CD4-positive, alpha-beta T cell treated with Interleukin-10 for 1 hour (primary cell): ENCODE measurements at regions not wholly inside any gene's neighbourhood (a gene's known extent, or its start where the extent isn't known, plus 50 kb on each side); places are given as distances from the start of the nearest gene placed in this dataset.
"Not testable (repeated sequence)": the region's sequence is repeated elsewhere in the genome, so short reads cannot be mapped to it uniquely, and the experiment has no call there.

ENCODE experiments used
- DNase-seq: peaks from one replicate; pipeline ENCODE4 v3.0.0-alpha.2; 2020

DNA sequence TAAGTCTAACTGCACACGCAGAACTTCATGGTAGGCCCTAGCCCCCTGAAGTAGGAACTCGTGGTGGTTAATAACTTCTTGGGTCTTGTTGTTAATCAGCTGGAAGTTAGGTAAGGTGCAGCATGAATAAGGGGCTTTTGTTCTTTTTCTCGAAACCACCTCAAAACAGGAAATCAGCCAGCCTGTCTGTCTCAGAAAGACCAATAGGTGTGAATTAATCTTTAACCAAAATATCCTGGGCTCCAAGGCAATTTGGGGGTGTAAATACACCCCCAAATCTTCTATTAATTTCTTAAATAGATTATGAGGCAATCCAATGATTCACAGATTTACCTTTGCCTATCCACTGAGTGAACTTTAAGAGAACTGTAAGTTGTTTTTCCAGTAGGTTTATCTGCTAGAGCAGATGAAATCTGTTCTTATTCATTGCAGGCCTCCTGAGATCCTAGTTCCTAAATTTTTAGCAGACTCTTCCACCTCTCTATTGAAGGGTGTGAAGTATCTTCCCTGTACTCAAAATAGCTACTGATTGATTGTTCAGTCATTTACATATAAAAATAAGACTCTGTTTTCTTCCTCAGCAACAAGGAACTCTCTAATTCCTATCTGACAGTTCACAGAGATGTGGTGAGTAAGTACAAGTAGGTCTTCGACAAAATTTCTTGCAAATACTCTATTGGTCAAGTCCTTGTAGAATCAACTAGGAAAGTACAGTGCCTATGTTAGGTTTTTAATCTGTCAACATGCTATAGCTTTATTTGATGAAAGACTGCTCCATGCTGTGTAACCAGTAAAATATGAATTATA is 427.1 kb upstream of the NOX3 start:
- peak; percentile 6 for DNase-seq

DNA sequence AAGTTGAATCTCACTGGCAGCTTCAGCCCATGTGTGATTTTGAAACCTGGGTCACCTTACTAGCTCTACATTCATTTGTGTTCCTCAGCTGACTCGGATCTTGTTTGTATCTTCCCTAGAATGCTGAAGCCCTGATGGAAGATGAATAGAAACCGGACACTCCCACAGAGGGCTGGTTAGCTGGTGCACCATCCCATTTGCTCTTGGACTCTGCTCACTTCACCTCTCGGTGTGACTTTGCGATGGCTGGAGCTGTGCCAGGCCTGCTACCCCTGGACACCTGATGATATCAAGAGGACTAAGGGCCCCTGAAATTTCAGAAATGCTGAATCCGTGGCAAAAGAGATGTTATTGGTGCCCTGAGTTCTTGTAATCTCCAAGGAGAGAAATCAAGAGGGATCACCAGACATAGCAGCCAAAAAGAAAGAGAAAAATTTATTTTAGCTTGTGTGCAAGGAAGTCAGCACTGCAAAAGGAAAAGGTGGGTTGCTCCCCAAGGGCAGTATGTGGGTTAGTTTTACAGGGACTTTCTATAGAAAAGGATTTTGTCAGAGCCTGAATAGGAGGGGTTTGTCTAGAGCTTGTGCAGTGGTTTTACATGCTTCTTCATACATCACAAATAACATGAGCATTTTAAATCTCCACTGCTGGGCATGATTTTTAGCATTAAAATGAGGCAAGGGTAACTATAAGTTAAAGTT is 426.3 kb upstream of the NOX3 start:
- no peak for DNase-seq

DNA sequence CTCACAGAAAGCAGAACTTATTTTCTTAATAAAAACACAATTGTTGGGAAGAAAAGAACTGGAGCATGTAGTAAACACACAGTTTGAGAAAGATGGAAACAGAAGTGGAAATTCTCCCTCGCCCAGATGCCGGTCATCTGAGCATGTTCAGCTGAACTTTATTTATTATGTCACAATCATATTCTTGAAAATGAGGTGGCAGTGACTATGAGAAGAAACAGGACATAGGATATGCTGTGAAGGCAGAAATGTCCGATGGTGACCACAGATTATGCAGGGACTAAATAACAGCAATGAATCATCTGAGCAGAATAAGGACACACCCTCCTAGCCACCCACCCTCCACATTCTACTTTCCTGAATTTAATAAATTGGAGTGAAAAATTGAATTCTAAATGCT is 425.3 kb upstream of the NOX3 start:
- no peak for DNase-seq

DNA sequence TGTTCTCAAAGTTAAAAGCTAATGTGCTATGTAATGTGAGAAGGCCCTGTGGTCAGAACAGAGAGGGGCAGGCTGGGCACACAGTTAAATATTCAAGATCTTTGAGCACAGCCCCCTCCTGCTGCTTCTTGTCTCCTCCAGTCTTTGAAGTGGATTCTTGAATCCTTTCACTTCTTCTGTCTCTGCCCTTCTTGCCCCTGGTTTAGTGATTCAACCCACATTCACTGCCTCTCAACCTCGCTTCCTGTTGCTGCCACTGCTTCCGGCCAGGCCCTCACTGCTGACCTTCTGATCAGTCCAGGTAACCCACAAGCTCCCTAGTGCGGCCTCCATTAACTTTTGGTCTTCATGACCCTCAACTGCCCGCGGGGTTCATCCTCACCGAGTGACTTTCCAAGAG is 417.3 kb upstream of the NOX3 start:
- DNase-seq = no peak

DNA sequence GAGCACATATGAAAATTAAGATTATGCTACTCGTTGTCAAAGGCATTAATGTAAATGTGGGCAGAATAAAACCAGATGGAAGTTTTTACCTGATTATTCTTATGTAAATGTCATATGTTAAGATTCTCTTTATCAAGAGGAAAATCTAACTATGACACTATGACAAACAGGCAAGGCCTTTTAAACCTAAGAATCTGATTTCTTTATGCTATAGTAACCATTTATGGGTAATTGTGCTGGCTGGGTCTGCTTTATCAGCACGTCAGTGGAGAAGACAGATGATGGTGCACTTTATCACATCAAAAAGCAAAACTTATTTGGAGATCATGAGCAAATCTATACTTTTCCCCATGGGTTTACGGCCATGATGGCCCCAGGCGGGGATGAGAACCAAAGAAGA is 412.0 kb upstream of the NOX3 start:
- DNase-seq = no peak

DNA sequence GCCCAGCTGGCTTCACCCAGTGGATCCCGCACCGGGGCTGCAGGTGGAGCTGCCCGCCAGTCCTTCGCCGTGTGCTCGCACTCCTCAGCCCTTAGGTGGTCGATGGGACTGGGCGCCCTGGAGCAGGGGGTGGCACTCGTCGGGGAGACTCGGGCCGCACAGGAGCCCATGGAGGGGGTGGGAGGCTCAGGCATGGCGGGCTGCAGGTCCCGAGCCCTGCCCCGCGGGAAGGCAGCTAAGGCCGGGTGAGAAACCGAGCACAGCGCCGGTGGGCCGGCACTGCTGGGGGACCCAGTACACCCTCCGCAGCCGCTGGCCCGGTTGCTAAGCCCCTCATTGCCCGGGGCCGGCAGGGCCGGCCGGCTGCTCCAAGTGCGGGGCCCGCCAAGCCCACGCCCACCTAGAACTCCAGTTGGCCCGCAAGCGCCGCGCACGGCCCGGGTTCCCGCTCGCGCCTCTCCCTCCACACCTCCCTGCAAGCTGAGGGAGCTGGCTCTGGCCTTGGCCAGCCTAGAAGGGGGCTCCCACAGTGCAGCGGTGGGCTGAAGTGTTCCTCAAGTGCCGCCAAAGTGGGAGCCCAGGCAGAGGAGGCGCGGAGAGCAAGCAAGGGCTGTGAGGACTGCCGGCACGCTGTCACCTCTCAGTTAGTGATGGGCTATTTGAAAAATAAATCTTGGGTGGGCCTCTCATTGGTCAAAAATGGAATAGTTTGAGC is 411.2 kb upstream of the NOX3 start:
- DNase-seq = not testable (repeated sequence)

DNA sequence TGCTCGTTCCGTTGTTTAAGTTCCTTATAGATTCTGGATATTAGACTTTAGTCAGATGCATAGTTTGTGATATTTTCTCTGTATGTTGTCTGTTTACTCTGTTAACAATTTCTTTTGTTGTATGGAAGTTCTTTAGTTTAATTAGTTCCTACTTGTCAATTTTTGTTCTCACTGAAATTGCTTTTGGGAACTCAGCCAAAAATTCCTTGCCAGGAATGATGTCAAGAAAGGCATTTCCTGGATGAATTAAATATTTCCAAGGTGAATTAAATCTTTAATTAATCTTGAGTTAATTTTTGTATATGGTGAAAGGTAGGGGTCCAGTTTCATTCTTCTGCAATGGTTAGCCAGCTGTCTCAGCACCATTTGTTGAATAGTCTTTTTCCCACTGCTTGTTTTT is 406.2 kb upstream of the NOX3 start:
- DNase-seq = no peak

DNA sequence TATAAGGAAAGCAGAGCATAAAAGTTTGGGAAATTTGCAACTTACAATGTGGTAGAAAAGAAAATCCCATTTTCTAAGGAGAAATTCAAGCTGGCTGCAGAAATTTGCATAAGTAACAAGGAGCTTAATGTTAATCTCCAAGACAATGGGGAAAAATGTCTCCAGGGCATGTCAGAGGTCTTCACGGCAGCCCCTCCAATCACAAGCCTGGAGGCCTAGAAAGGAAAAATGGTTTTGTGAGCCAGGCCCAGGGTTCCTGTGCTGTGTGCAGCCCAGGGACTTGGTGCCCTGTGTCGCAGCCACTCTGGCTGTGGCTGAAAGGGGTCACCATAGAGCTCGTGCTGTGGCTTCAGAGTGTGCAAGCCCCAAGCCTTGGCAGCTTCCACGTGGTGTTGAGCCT is 403.3 kb upstream of the NOX3 start:
- not testable (repeated sequence) for DNase-seq

DNA sequence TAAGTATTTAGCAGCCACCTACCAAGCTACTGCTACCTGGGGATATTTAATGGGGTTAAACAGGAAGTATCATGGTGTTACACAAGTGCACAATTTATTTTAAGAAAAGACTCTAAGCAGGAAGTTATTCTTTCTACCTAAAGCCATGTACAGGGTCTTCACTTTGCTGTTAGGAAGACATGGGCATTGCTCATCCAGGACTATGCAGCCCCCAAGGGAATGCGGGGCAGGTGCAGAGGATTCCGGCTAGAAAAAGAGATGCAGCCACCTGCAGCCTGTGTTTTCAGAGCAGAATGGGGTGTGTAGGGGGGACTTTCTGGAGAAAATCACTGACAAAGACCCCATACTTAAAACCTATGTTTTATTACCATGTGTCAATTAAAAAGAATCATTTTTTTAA is 399.1 kb upstream of the NOX3 start:
- no peak for DNase-seq

DNA sequence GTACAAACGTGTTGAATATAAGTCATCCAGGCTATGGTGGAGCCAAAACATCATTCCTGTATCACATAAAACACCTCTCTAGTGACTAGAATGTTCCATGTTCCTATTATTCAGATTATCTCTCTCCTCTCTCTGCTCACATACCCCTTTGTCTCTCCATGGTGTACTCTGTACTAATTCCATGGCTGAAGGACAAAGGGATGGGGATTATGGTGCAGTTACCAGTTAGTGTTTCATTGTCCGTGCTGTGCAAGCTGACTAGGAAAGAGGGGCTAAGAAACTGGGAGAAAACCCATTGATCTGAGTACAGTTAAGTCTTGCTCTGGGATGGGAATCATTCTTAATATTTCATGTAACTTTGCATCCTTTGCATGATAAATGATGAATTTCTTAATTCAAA is 397.4 kb upstream of the NOX3 start:
- no peak for DNase-seq

DNA sequence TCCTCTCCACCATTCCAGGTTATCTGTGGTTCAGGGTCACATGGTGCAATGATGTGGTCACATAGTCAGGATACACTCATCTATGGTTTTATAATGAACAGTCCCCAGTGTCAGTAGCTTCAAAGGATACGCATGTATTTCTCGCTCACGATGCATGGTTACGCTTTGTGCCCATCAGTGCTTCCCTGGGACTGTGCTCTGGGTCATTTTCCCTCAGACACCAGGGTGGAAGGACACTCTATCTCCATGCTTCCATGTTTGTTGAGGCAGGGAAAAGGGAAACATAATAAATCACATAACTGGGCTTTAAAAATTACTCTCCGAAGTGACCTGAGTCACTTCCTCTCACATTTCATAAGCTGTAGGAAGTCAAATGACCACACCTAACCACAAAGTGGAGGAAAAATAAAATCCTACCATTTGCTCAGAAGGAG is 394.8 kb upstream of the NOX3 start:
- DNase-seq = no peak

DNA sequence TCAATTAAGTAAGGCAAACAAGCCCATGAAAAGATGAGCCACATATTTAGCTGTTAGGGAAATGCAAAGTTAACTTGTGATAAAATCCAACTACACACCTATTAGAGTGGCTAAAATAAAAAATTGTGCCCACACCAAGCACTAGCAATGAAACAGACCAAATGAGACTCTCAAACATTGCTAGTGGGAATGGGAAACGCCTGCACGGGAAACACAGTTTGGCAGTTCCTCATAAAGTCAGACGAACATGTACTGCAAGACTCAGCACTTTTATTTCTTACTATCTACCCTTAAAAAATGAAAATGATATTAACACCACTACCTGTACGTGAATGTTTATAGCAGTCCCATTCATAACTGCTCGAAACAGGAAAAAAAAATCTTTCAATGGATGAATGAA is 392.1 kb upstream of the NOX3 start:
- DNase-seq = no peak

DNA sequence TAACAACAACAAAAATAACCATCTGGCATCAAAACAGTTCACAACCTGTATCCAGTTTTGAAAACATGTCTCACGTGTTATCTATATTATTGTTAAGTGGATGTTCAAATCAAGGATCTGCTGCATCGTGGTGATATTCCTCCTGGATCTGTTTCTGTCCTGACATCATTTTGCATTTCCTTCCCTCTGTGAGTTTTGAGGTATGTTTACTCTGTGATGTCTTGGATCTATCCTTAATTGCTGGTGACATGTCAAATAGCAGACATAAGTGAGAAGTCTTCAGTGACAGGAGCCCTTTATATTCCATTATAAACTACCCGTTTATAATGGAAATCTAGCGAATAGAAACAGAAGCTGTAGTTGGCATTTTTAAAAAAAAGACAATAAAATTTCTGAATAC is 381.8 kb upstream of the NOX3 start:
- no peak for DNase-seq

DNA sequence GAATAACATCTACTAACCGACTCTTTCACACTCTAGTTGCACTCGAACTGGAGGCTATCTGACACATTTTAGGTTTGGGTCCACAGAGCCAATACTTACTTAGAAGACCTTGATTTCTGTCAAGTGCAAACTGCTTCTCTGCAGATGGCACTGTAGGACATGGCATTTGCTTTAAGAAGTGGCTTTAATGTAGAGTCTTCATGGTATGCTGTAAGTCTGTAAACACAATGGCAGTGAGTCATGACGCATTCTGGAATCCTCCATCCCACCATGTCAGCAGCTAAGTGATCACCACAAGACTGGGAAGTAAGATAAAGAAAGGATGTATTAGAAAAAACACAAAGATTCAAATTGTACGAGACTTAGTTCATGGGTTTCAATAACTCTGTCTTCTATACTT is 377.0 kb upstream of the NOX3 start:
- DNase-seq = no peak

DNA sequence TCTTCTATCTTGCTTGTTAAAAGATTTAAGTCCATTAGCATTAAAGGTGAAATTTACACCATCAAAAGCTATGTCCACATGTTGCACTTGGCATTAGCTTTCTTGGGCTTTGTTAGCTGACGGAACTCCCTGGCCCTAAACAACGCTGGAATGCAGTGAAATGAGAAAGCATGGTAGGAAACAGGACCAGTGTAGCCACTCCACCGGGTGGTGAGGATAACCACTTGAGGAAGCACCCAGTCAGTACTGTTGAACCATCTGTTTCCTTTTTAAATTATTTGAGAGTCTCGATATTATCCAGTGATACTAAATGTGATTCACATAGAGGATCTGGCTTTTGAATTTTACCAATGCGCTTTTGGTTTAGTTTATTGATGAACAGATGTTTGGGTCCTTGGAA is 374.9 kb upstream of the NOX3 start:
- no peak for DNase-seq

DNA sequence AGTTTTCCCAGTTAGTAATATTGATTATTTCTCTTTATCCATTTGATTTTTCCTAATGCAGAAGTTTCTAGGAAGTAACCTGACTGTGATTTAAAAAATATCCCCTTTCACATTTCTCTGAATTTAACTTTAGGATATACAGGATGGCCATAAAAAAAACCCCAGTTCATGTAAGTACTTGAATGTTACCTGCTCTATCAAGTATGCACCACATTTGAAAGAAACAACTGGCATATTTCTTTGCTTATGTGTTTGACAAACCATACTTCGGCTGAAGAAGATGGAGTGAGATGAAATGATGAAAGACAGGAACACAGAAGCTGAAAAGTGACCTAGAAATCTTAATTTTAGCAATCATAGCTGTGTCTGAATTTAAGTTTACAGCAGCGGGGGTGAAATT is 374.0 kb upstream of the NOX3 start:
- DNase-seq = no peak

DNA sequence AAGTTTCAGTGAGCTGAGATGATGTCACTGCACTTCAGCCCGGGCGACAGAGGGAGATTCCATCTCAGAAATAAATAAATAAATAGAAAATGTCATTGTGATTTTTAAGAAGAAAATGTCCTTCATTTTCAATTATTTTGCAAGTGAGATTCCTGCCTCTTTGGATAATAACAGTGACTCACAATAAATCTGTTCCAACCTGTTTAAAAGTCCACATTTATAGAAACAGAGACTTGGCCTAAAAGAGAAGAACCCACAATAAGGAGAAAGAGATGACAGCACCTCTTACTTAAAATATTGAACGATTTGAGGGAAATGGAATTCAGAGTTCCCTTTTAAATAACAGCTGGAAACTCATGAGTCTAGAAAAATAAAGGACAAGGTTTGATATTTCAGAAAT is 373.4 kb upstream of the NOX3 start:
- DNase-seq = no peak

DNA sequence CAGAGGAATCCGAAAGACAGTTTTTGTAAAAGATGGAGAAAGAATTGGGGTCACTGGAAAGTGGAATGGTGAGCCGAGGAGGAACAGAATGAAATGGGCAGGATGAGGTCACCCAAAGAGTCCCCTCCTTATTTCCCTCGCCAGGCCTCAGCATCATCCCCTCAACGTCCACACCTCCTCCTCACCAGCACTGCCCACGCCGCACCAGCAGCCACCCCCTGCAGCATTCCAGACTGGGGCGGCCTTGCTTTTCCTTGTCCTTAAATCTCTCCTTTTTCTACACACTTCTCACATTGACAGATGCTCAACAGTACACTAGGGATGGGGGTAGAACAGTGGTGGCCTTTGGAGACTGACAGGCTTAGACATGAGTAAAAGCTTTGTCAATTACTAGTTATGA is 363.1 kb upstream of the NOX3 start:
- DNase-seq = no peak

DNA sequence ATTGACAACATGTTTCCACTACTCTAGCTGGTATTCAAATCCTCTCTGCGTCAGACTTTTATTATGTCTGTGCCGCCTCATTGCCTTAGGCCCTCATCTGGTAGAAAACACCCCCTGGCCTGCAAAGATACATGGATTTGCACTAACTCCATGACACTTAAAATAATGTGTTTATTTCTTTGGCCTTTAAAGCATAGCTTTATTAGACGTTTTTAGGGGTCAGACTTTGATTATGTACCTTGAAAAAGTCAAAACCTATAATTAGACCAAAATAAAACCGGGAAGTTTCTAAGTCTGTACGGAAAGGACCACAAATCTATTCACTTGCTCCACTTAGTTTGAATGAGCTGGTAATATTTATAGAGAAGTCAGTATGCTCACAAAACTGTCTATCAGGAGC is 357.9 kb upstream of the NOX3 start:
- DNase-seq = no peak

DNA sequence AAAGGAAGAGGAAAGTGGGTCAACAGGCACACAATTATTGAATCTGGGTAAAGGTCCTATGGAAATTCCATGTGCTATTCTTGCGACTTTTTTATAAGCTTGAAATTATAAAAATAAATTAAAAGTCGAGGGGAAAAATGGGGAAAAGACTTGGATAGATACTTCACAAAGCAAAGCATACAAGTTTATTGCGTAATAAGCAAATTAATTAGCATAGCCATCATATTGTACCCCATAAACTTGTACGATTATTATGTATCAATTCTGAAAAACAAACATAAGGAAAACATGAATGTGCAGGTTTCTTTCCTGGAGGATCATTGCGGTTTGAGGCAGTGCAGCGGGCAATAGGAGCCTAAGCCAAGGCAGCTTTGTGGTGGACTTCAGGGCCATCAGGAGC is 351.6 kb upstream of the NOX3 start:
- DNase-seq = no peak

DNA sequence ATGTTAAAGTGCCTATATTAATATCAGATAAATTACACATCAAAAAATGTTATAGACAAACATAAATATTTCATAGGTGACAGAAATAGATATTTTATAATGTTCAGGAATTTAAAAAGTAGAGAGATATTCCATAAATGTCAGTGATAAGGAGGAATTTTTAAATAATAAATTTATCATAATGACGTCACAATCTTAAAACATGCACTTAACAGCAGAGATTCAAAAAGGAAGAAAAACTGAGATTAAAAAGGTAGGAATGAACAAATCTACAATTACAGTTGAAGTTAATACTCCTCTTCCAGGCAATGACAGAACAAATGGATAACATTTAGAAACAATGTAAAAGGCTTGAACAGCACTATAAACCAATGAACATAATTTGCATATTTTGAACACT is 345.4 kb upstream of the NOX3 start:
- DNase-seq = no peak

DNA sequence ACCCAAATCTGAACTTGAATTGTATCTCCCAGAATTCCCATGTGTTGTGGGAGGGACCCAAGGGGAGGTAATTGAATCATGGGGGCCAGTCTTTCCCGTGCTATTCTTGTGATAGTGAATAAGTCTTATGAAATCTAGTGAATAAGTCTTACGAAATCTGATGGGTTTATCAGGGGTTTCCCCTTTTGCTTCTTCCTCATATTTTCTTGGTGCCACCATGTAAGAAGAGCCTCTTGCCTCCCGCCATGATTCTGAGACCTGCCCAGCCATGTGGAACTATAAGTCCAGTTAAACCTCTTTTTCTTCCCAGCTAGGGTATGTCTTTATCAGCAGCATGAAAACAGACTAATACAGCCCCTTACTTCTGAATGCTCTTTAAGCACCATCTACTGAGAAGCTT is 343.2 kb upstream of the NOX3 start:
- not testable (repeated sequence) for DNase-seq

DNA sequence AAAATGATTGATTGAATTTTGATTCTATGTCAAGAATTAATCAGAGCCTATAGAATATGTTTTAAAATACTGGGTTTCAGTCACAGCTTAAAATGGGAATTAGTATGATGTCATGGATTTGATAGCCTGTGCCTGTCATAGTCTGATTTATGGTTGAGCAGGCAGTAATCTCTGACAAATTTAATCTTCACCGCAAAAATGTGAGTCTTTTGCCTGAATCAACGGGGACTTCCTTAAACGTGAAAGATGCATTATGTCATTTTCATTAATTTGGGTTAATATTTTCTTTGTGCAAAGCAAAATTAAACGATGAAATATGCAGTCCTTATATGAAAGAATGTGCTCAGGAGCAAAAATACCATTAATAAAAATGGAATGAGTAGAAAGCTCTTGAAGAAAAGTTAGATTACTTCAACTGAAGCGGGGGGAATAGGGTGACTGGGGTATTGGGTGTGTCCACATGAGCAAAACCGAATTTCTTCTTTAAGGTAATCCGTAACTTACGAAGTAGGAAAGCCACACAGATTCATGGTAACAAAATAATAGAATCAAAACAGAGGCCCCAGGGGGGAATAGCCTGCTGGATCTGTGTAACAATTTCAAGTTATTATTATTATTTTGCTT is 339.6 kb upstream of the NOX3 start:
- DNase-seq = no peak

DNA sequence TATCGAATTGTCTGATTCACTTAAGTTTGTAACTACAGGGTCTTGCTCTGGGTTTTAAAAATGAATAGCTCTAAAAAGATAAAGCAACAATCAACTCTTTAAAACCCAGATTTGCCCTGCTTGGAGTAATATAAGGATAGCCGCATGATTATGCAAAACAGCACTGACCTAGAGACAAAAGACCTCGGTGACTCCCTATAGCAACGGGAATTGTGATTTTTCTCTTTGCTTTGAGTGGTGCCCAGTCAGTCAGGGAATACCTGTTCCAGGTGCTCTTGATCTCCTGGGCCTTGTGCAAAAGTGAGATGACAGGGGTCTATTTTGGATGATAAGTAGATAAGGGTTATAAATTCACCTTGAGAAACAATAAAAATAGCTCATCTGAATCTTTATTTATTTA is 336.3 kb upstream of the NOX3 start:
- no peak for DNase-seq
